G401 (cell line): ENCODE measurements at regions not wholly inside any gene's neighbourhood (a gene's known extent, or its start where the extent isn't known, plus 50 kb on each side); places are given as distances from the start of the nearest gene placed in this dataset.
A peak's percentile ranks its signal among the peaks of the same experiment; 100 is the strongest.

Source experiments
- DNase-seq: peaks from one replicate; pipeline ENCODE4 v3.0.0-alpha.2; 2015; ENCODE audit warnings: low spot score
- in situ Hi-C: cut with HindIII; loops from 2 replicates; pipeline ENCODE4 v1.10.0; 2016; ENCODE audit warnings: low sequenced_read_pairs, mixed read lengths

- in situ Hi-C loops, result no loop called here
- DNase-seq, result no peak
These were observed 407.1 kb upstream of the MARCKS start for GRCh38 chr6:113450061-113450465.

- DNase-seq, result no peak
- in situ Hi-C loops, result no loop called here
These were observed 406.1 kb upstream of the MARCKS start for GRCh38 chr6:113451049-113451448.

DNA sequence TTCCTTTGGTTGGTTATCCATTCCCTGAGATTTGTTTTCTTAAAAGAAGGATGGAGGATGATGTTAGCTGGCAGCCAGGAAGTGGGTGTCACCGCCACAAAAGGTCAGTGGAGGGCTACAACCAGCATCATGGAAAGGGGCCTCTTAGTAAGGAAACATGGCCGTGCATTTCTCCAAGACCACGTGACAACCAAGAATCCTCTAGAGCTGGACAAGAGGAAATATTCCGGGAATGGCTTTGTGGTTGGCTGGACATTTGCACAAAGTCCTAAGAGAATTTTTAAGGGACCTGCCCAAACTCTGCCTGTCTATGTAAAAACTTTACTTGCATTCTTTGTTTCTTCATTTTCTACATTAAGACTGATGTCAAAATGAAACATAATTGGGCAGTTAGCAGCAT, 399.9 kb upstream of the MARCKS start:
- in situ Hi-C loops, result no loop called here
- no peak for DNase-seq

DNA sequence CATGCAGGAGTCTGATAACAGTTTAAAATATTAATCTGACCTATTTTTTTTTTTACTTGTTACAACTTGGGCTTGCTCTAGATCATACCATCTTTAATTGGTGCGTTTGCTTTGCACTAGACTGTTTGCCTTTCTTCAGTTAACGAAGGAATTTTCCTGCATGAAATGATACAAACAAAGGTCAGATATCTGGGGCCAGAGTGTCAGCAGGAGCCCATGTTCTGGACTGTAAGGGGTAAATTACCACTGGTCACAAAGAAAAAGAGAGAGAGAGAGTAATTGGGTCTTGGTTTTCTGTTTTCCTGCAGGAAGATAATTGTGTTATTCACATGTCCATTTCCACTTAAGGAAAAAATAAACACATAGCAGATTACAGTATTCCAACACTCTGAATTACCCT, 399.4 kb upstream of the MARCKS start:
- no peak for DNase-seq
- in situ Hi-C loops, result no loop called here

DNA sequence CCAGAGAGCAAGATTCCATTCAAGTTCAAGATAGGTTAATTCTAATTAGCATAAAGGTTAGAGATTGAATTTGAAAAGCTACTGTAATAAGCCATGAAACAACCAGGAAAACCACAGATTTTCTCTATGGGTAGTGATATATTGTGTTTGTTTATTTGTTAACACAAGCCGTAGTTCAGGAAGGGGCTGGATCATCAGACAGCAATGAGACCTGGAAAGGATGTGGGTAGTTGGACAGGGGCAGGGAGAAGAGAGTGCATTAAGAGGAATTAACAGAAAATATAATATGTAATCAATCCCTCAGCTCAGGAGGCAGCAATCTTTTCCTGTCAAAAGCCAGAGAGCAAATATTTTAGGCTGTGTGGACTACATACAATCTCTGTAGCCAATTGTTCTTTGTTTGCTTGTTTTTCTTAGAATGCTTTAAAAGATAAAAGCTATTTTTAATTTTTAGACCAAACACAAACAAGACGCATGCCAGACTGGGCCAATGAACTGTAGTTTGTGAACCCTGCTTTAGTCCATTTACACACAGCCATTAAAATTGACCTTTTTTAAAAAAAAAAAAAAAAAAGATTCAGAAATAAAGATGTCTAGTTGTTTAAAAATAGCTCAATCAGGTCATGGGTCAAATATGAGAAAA, 398.7 kb upstream of the MARCKS start:
- in situ Hi-C loops, result no loop called here
- no peak for DNase-seq

- in situ Hi-C loops, result no loop called here
These were observed 395.8 kb upstream of the MARCKS start for GRCh38 chr6:113461153-113461932.

GRCh38 chr6:113464536-113464935, 392.6 kb upstream of the MARCKS start:
- no peak for DNase-seq
- in situ Hi-C loops, result no loop called here

More at GRCh38 chr6:113461153-113461932, 395.8 kb upstream of the MARCKS start:
- peak; percentile 11 for DNase-seq

DNA sequence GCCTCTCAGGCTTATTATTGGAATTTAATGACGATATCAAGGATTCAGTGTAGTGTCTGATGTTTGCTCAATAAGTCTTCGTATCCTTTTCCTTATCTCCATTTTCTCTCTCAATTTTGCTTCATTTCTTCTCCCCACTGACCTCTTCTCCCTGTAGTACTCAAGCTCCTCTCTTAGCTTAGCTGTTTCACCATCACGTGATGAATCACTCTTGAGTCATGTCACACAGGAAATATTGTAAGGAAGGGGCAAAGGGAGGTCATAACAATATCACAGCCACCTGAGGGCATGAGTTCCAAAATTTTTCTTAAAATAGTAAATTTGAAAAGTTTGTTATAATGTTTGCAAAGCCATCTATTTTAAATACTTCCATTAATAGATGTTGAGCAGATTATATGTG, 392.2 kb upstream of the MARCKS start:
- in situ Hi-C loops, result no loop called here
- DNase-seq, result no peak

- DNase-seq, result no peak
- in situ Hi-C loops, result no loop called here
These were observed 390.6 kb upstream of the MARCKS start for GRCh38 chr6:113466526-113466925.

DNA sequence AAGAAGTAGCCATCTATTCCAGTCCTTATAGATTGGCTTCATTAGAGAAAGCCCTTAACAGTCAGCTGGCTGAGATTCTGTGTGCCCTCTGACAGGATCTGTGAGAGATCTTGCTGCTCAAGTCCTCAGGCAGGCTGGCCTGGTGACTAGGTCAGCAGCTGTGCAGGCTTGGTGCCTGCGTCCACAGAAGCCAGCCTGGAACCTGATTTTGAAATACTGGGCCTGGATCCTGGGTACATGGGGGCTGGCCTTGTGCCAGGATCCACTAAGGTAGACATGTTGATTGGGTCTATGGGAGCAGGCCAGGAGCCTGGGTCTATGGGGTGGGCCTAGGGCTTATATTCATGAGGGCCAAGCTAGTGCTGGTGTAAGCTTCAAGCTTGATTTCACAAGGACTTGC, 381.8 kb upstream of the MARCKS start:
- in situ Hi-C loops, result no loop called here
- no peak for DNase-seq

DNA sequence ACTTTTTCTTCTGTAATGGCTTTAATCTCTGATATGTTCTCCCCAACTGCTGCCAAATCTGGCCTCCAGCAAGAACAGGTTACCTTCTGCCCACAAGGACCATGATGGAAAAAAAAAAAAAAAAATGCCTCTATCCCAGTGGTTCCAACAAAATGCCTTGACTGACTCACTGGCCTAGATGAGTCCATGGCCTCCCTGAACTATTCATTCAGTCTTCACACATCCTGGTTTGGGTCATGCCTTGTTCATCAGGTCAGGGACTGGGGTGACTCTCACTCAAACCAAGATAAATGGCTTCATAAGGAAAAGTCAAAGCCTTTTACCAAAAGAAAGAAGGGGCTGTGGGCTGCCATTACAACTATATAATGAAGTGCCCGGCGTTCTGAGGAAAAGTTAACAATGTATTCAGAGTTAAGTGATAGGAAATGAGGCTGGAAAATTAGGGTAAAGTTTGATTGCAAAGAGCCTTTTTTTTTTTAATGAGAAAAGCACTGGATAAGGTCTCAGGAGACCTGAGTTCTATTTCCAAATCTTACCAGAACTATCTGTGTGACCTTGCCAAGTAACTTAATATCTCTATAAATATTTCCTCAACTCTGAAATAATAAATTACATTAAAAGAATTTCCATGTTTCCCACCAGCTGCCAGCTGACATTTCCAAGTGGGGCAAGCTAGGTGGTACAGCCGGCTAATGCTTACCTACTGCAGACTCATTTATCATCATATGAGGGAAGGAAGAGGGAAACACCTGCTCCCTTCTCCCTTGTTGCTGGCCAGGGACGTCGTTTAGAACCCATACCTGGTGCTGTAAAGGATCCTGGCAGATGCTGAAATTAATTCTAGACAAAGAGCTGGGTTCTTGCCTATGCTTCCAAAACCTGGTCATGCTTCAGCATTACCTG, 380.0 kb upstream of the MARCKS start:
- in situ Hi-C loops, result no loop called here
- DNase-seq, result no peak

GRCh38 chr6:113480616-113481015, 376.5 kb upstream of the MARCKS start:
- no peak for DNase-seq
- in situ Hi-C loops, result no loop called here

GRCh38 chr6:113481458-113481857, 375.7 kb upstream of the MARCKS start:
- in situ Hi-C loops, result no loop called here

GRCh38 chr6:113481910-113482309, 375.2 kb upstream of the MARCKS start:
- in situ Hi-C loops, result no loop called here
- DNase-seq, result no peak

More at GRCh38 chr6:113481458-113481857, 375.7 kb upstream of the MARCKS start:
- DNase-seq, result no peak

DNA sequence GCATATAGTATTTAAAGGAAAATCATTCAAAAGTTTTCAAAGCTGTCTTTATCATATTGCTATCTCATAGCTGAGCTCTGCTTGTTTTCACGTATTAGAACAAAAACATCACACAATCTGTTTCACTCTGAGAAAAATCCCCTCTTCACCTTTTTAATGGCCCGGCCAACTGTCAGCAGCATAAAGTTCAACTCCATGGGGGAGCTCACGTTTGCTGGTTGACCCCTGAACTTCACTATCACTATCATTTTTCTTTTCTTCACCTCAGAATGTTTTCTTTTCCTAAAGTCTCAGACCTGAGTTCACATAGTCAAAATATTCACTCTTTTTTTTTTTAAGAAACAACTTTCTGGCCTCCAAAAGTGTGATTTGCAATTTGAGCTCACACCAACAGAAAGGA, 374.4 kb upstream of the MARCKS start:
- in situ Hi-C loops, result no loop called here
- no peak for DNase-seq

DNA sequence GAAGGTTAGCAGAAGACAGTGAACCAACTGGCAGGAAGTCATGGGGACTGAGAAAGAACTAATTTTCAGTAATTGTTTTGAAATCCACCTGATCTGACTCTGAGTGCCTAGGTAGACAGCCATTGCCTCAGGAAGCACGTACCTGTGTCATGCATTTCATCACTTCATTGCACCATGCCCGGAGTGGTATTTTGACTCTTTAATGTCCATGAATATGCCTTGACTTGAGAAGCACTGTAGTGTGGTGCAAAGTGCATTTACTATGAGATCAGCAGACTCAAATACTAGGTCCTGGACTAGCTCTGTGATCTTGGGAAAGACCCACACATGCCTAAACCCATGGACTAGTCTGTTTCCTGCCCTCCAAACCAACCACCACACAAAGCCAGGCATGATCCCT, 370.9 kb upstream of the MARCKS start:
- in situ Hi-C loops, result no loop called here
- no peak for DNase-seq

DNA sequence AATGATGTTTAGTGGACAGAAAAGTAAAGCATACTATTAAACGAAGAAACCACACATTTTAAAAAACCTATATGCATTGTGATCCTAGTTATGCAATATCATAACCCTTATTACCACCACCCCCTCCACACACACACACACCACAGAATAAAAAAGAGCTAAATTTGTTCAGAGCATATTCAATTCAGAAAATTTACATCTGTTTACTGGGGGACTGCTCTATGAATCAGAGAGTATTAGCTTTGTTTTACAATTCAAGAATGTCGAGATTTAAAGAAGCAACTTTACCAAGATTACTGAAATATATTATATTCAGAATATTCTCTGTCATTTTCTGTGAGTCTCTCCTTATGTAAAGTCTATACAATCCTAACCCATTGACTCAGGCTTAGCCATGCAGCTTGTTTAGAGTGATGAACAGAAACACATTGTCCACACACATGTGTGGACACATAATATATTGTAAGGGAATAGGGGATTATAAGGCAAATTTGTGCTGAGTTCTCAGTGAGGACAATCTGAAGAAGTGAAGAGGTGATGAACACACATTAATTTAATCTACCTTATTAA, 369.6 kb upstream of the MARCKS start:
- in situ Hi-C loops, result no loop called here
- DNase-seq, result no peak

DNA sequence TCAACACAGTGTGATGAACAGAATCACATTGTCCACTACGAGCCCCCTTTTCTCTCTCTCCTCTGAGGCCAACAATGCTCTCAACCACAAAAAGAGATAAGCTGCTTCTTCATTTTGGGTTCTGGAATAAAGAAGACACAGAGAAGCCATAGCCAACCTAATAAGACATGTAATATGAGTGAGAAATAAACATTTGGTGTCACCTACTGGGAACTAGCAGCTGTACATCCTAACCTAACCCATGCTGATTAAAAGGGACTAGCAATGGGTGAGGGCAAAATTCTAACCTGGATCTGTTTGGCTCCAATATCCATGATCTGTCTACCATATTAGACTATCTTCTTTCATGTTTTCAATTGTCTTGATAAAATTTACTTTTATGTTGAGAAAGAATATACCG, 369.1 kb upstream of the MARCKS start:
- no peak for DNase-seq
- in situ Hi-C loops, result no loop called here

DNA sequence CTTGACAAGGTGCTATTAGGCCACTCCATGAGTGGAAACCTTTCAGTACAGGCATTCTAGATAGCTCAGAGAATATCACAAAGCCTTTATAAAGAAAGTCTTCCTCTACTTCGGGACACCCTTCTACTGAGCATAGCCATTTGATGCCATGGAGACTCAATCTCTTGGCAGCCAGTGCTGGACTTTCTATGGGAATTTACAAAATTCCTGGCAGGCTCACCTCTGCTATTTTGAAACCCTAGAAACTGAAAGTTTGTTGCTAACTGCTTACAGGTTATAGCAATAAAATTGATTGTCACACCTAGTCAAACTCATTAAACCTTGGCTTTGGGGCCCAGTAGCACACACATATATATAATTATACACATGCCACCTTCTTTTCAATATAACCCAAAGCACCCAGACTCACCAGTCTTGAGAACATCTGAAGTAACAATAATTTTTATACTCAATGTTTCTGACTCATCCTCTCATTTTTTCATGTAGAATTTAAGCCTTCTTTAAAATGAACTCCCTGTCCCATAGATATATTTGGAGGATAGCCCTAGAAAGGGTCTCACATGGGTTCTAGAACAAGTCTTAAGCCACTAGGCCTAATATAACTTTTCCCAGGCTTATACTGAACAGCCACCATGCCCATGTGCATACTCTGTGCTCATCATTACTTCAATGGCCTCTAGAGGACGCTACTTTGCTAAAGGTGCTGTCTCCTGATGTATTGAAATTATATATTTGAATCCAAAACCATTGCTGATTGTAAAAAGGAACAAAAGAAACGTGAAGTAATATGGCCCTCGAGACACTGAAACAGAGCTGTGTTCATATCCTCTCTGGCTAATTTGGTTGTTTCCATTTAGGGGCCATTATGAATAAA, 368.1 kb upstream of the MARCKS start:
- in situ Hi-C loops, result no loop called here

More for the DNA sequence above, 368.1 kb upstream of the MARCKS start:
- DNase-seq, result no peak
